GM23248 (cell line): ENCODE measurements at regions not wholly inside any gene's neighbourhood (a gene's known extent, or its start where the extent isn't known, plus 50 kb on each side); places are given as distances from the start of the nearest gene placed in this dataset.
A peak's percentile ranks its signal among the peaks of the same experiment; 100 is the strongest.
"Not testable (repeated sequence)": the region's sequence is repeated elsewhere in the genome, so short reads cannot be mapped to it uniquely, and the experiment has no call there.

Experiments used
- DNase-seq: peaks from one replicate; pipeline ENCODE4 v3.0.0-alpha.2; 2015
- H2AFZ ChIP-seq: fragments of 200-600 bp; sonication (generic); 2 replicates; pipeline ENCODE4 v1.6.1; 2016; ENCODE audit warnings: antibody characterized with exemption
- H3F3A ChIP-seq: fragments of 200-600 bp; sonication (generic); 2 replicates; pipeline ENCODE4 v1.6.1; 2016; ENCODE audit warnings: mild to moderate bottlenecking, antibody characterized with exemption, mixed run types; ENCODE audit not compliant: insufficient read depth
- H3K27ac ChIP-seq: fragments of 200-600 bp; sonication (generic); 2 replicates; pipeline ENCODE4 v1.5.1; 2016; ENCODE audit warnings: mild to moderate bottlenecking
- H3K27me3 ChIP-seq: fragments of 200-600 bp; sonication (generic); replicated peaks from 2 replicates; pipeline ENCODE4 v1.6.1; 2016; ENCODE audit warnings: mild to moderate bottlenecking; ENCODE audit not compliant: insufficient read depth
- H3K36me3 ChIP-seq: fragments of 200-600 bp; sonication (generic); 2 replicates; pipeline ENCODE4 v1.6.1; 2016; ENCODE audit warnings: low read depth, mild to moderate bottlenecking
- H3K4me1 ChIP-seq: fragments of 200-600 bp; sonication (generic); 2 replicates; pipeline ENCODE4 v1.6.1; 2016; ENCODE audit warnings: mild to moderate bottlenecking; ENCODE audit not compliant: insufficient read depth
- H3K4me2 ChIP-seq: fragments of 200-600 bp; sonication (generic); one replicate; pipeline ENCODE4 v1.6.1; 2016; ENCODE audit warnings: mild to moderate bottlenecking; ENCODE audit not compliant: unreplicated experiment
- H3K4me3 ChIP-seq: fragments of 200-600 bp; sonication (generic); 2 replicates; pipeline ENCODE4 v1.5.1; 2016; ENCODE audit warnings: mild to moderate bottlenecking
- H3K79me2 ChIP-seq: fragments of 200-600 bp; sonication (generic); 2 replicates; pipeline ENCODE4 v1.6.1; 2016; ENCODE audit warnings: mild to moderate bottlenecking; ENCODE audit not compliant: insufficient read depth
- H3K9ac ChIP-seq: fragments of 200-600 bp; sonication (generic); 2 replicates; pipeline ENCODE4 v1.6.1; 2016; ENCODE audit warnings: mild to moderate bottlenecking
- H3K9me2 ChIP-seq: fragments of 200-600 bp; sonication (generic); 2 replicates; pipeline ENCODE4 v1.6.1; 2016; ENCODE audit warnings: mixed run types, mild to moderate bottlenecking, moderate library complexity; ENCODE audit not compliant: insufficient read depth
- H3K9me3 ChIP-seq: fragments of 200-600 bp; sonication (generic); one replicate; pipeline ENCODE4 v1.6.1; 2017; ENCODE audit warnings: low read depth
- H4K20me1 ChIP-seq: fragments of 200-600 bp; sonication (generic); 2 replicates; pipeline ENCODE4 v1.6.0; 2016; ENCODE audit not compliant: insufficient read depth
- EZH2 ChIP-seq: fragments of 200-600 bp; sonication (generic); IDR thresholded peaks from 2 replicates; pipeline ENCODE4 v1.6.1; 2018; ENCODE audit warnings: antibody characterized with exemption, mild to moderate bottlenecking; ENCODE audit not compliant: insufficient read depth, poor library complexity, severe bottlenecking
- EZH2phosphoT487 ChIP-seq: fragments of 200-600 bp; sonication (generic); IDR thresholded peaks from 2 replicates; pipeline ENCODE4 v1.6.1; 2018; ENCODE audit warnings: antibody characterized with exemption, moderate library complexity, mild to moderate bottlenecking, low read depth; ENCODE audit not compliant: insufficient read depth
- WGBS, 2 experiments: methylation state at CpG; one replicate each; pipeline ENCODE4 v1.1.6; 2015 to 2017; ENCODE audit warnings: low lambda C conversion rate in 2 of 2, low coverage in 1 of 2; ENCODE audit errors: missing lambda C conversion rate in 2 of 2; 5-methylcytosine and 5-hydroxymethylcytosine counted together
- in situ Hi-C: fragments of 300-500 bp; cut with MboI; formaldehyde crosslinking; loops from 2 replicates; pipeline ENCODE4 v1.15.0; 2020

DNA sequence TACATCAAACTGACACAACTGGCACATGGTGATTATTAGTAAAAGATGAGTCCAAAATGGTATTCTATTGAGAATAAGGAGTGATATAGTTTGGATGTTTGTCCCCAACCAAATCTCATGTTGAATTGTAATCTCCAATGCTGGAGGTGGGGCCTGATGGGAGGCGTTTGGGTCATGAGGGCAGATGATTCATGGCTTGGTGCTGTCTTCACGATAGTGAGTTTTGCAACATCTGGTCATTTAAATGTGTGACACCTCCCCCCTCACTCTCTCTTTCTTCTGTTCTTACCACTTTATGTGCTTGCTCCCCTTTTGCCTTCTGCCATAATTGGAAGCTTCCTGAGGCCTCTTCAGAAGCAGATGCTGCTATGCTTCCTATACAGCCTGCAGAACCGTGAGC lies 90.6 kb downstream of the RSL24D1 start:
- H3K79me2 ChIP-seq = no peaks in the 10 kb centered on the region
- H3K9me2 ChIP-seq = no peaks in the 10 kb centered on the region
- no peaks in the 10 kb centered on the region for H3K4me1 ChIP-seq
- H2AFZ ChIP-seq = no peak overlapping the region
- H3K4me3 ChIP-seq = no peak overlapping the region
- H3K27ac ChIP-seq = no peak overlapping the region
- 22 to 32% methylated on average over 3 of the region's 3 CpGs for WGBS, 2 experiments
- no peak overlapping the region for H3K4me2 ChIP-seq
- H4K20me1 ChIP-seq = no peaks in the 10 kb centered on the region
- no peaks in the 10 kb centered on the region for H3K36me3 ChIP-seq
- H3K9me3 ChIP-seq = no peaks in the 10 kb centered on the region
- no peak for TF ChIP-seq EZH2
- no peak for TF ChIP-seq EZH2phosphoT487
- no peaks in the 10 kb centered on the region for H3F3A ChIP-seq
- H3K27me3 ChIP-seq = no peaks in the 10 kb centered on the region
- no peak overlapping the region for H3K9ac ChIP-seq
- peak; percentile 6 for DNase-seq
- in situ Hi-C loops = no loop called here

- in situ Hi-C loops = no loop called here
- no peak overlapping the region for H3K4me3 ChIP-seq
- H3K27ac ChIP-seq = no peak overlapping the region
- no peaks in the 10 kb centered on the region for H3K9me3 ChIP-seq
- H3K27me3 ChIP-seq = no peaks in the 10 kb centered on the region
- H3K79me2 ChIP-seq = no peaks in the 10 kb centered on the region
- WGBS, 2 experiments = 11 to 37% methylated on average over 2 of the region's 2 CpGs
- no peak for TF ChIP-seq EZH2phosphoT487
- no peak for TF ChIP-seq EZH2
- no peak overlapping the region for H3K4me2 ChIP-seq
- no peak overlapping the region for H2AFZ ChIP-seq
- H3K9me2 ChIP-seq = no peaks in the 10 kb centered on the region
- no peaks in the 10 kb centered on the region for H3F3A ChIP-seq
- H3K36me3 ChIP-seq = no peaks in the 10 kb centered on the region
- H3K9ac ChIP-seq = no peak overlapping the region
- no peaks in the 10 kb centered on the region for H4K20me1 ChIP-seq
- no peaks in the 10 kb centered on the region for H3K4me1 ChIP-seq
- no peak for DNase-seq
Measured at GRCh38 chr15:55094136-55094535, 102.6 kb downstream of the RSL24D1 start.

- Histone ChIP-seq H3K4me2 (no peak overlapping the region), H3F3A (no peaks in the 10 kb centered on the region), H3K4me1 (no peaks in the 10 kb centered on the region), H3K79me2 (no peaks in the 10 kb centered on the region), H3K9ac (no peak overlapping the region), H4K20me1 (no peaks in the 10 kb centered on the region), H3K27me3 (no peaks in the 10 kb centered on the region), H3K4me3 (no peak overlapping the region), H3K27ac (no peak overlapping the region), H3K36me3 (no peaks in the 10 kb centered on the region), H3K9me2 (no peaks in the 10 kb centered on the region), H2AFZ (no peak overlapping the region), H3K9me3 (no peaks in the 10 kb centered on the region)
- in situ Hi-C loops = no loop called here
- no peak for TF ChIP-seq EZH2phosphoT487
- TF ChIP-seq EZH2 = no peak
- no peak for DNase-seq
Measured at GRCh38 chr15:55088207-55088606, 108.5 kb downstream of the RSL24D1 start.

GRCh38 chr15:55084673-55085072 lies 112.1 kb downstream of the RSL24D1 start:
- Histone ChIP-seq H3K9me3 (no peaks in the 10 kb centered on the region), H3K27me3 (no peaks in the 10 kb centered on the region), H3K79me2 (no peaks in the 10 kb centered on the region), H3K9ac (no peak overlapping the region), H3K4me1 (no peaks in the 10 kb centered on the region), H3F3A (no peaks in the 10 kb centered on the region), H3K4me2 (no peak overlapping the region), H3K9me2 (no peaks in the 10 kb centered on the region), H4K20me1 (no peaks in the 10 kb centered on the region), H3K36me3 (no peaks in the 10 kb centered on the region), H2AFZ (no peak overlapping the region), H3K27ac (no peak overlapping the region), H3K4me3 (no peak overlapping the region)
- TF ChIP-seq EZH2phosphoT487 = no peak
- no peak for TF ChIP-seq EZH2
- in situ Hi-C loops = no loop called here
- WGBS, 2 experiments = 0 to 2% methylated on average over 3 of the region's 3 CpGs
- DNase-seq = no peak

- no peaks in the 10 kb centered on the region for H4K20me1 ChIP-seq
- no peaks in the 10 kb centered on the region for H3K79me2 ChIP-seq
- 8 to 9% methylated on average over 3 of the region's 3 CpGs for WGBS, 2 experiments
- no peaks in the 10 kb centered on the region for H3K9me2 ChIP-seq
- H3K27ac ChIP-seq = no peak overlapping the region
- H2AFZ ChIP-seq = no peak overlapping the region
- TF ChIP-seq EZH2phosphoT487 = no peak
- no peak for TF ChIP-seq EZH2
- no peak overlapping the region for H3K9ac ChIP-seq
- H3K9me3 ChIP-seq = no peaks in the 10 kb centered on the region
- H3F3A ChIP-seq = no peaks in the 10 kb centered on the region
- DNase-seq = no peak
- H3K27me3 ChIP-seq = no peaks in the 10 kb centered on the region
- no peaks in the 10 kb centered on the region for H3K4me1 ChIP-seq
- no peaks in the 10 kb centered on the region for H3K36me3 ChIP-seq
- no peak overlapping the region for H3K4me3 ChIP-seq
- H3K4me2 ChIP-seq = no peak overlapping the region
- in situ Hi-C loops = no loop called here
Measured at GRCh38 chr15:55084216-55084615, 112.5 kb downstream of the RSL24D1 start.

DNA sequence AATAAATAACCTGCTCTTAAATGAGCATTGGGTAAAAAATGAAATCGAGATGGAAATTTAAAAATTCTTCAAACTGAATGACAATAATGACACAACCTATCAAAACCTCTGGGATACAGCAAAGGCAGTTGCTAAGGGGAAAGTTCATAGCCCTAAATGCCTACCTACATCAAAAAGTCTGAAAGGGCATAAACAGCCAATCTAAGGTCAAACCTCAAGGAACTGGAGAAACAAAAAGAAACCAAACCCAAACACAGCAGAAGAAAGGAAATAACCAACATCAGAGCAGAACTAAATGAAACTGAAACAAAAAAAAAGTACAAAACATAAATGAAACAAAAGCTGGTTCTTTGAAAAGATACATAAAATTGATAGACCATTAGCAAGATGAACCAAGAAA lies 119.7 kb downstream of the RSL24D1 start:
- H3F3A ChIP-seq, in situ Hi-C loops, H3K4me3 ChIP-seq, H3K4me2 ChIP-seq, H3K27me3 ChIP-seq, H4K20me1 ChIP-seq, H3K36me3 ChIP-seq, H3K9ac ChIP-seq, H3K27ac ChIP-seq, H3K4me1 ChIP-seq, H2AFZ ChIP-seq, H3K79me2 ChIP-seq, DNase-seq, H3K9me3 ChIP-seq, H3K9me2 ChIP-seq: not testable (repeated sequence)
- WGBS, 2 experiments = 6 to 10% methylated on average over 1 of the region's 1 CpG
